Activated naive CD4-positive, alpha-beta T cell (primary cell): ENCODE measurements at regions not wholly inside any gene's neighbourhood (a gene's known extent, or its start where the extent isn't known, plus 50 kb on each side); places are given as distances from the start of the nearest gene placed in this dataset.

Source experiments
- DNase-seq, 4 experiments: peaks; one replicate each; lab custom pipeline; 2025; lab: John Stamatoyannopoulos, UW

- DNase-seq: no peak
These were observed 60.7 kb upstream of the TLE3 start for GRCh38 chr15:70158309-70159000.

- DNase-seq: no peak
These were observed 59.1 kb upstream of the TLE3 start for GRCh38 chr15:70156671-70157271.

GRCh38 chr15:70154718-70155347, 57.1 kb upstream of the TLE3 start:
- no peak for DNase-seq

- DNase-seq: no peak
These were observed 56.4 kb upstream of the TLE3 start for GRCh38 chr15:70153921-70154717.

- no peak for DNase-seq
These were observed 54.4 kb upstream of the TLE3 start for GRCh38 chr15:70152070-70152480.

GRCh38 chr15:70151462-70151861, 53.7 kb upstream of the TLE3 start:
- no peak for DNase-seq

GRCh38 chr15:70151003-70151402, 53.3 kb upstream of the TLE3 start:
- no peak for DNase-seq

- no peak for DNase-seq
These were observed 52.7 kb upstream of the TLE3 start for GRCh38 chr15:70150405-70150747.

- DNase-seq: no peak
These were observed 52.1 kb upstream of the TLE3 start for GRCh38 chr15:70149667-70150404.

GRCh38 chr15:70147778-70148177, 50.1 kb upstream of the TLE3 start:
- DNase-seq: no peak
